ENCODE measurements at regions not wholly inside any gene's neighbourhood (a gene's known extent, or its start where the extent isn't known, plus 50 kb on each side); places are given as distances from the start of the nearest gene placed in this dataset.

GRCh38 chr3:177484206-177484605, 286.9 kb upstream of the TBL1XR1 start:
- no peaks in the 10 kb centered on the region; a peak in 1 of 4 replicates for H3K9me3 ChIP-seq (ENCODE audit: insufficient read depth in 2 of 2, low read depth in 1 of 2, low read length in 1 of 2)
- no peak overlapping the region for H2BK5ac ChIP-seq (ENCODE audit: low read depth, low read length)
- no peaks in the 10 kb centered on the region for H3K79me2 ChIP-seq (ENCODE audit: control insufficient read depth in 1 of 2, insufficient read depth in 2 of 2, low read length in 2 of 2)
- no peaks in the 10 kb centered on the region for H3K27me3 ChIP-seq (replicated peaks in 1 of 4; ENCODE audit: control insufficient read depth in 3 of 4, extremely low read depth in 1 of 4, insufficient read depth in 3 of 4, low read length in 3 of 4)
- no peak overlapping the region for H3K14ac ChIP-seq (ENCODE audit: insufficient read length)
- H3K36me3 ChIP-seq (ENCODE audit: control insufficient read depth in 2 of 4, insufficient read depth in 4 of 4, low read length in 3 of 4), result no peaks in the 10 kb centered on the region
- H3K27ac ChIP-seq (ENCODE audit: low read depth, low read length), result no peak overlapping the region
- no peak overlapping the region for H3K9ac ChIP-seq (replicated peaks in 1 of 4; ENCODE audit: extremely low read depth in 1 of 4, low read depth in 3 of 4, low read length in 3 of 4)
- DNase-seq (ENCODE audit: low read depth in 1 of 2, low spot score in 2 of 2), result no peak
- H3K79me1 ChIP-seq (ENCODE audit: low read depth, low read length), result no peaks in the 10 kb centered on the region
- ChIA-PET CTCF (ENCODE audit: partially characterized antibody) (interaction anchor here (0.6 to 1.7 kb wide), 3 partner anchors 10 to 108 kb away, joined by 3 to 8 read pairs (median 5); no protein-coding TSS in a partner anchor), POLR2A (ENCODE audit: partially characterized antibody) (no interaction called here)
- no peak overlapping the region for H4K91ac ChIP-seq (replicated peaks; ENCODE audit: insufficient read length, low read length)
- no peak overlapping the region for H3K23ac ChIP-seq (ENCODE audit: insufficient read length)
- whole genome bisulfite sequencing, 2 experiments (ENCODE audit: extremely low coverage in 1 of 2, insufficient coverage in 1 of 2, insufficient read length in 1 of 2, insufficient replicate concordance in 2 of 2, low coverage in 1 of 2, low lambda C conversion rate in 2 of 2, missing lambda C conversion rate in 1 of 2), result 96% methylated on average over 3 of the region's 3 CpGs; no CpG with 5 or more reads in 1 of the 2 experiments
- no peak overlapping the region for H2BK120ac ChIP-seq (replicated peaks; ENCODE audit: low read depth, low read length)
- H2BK20ac ChIP-seq (ENCODE audit: low read length), result no peak overlapping the region
- no peak overlapping the region for H3K4me2 ChIP-seq (ENCODE audit: insufficient read depth in 1 of 2, low read depth in 2 of 2, low read length in 2 of 2)
- no peak overlapping the region for H3K18ac ChIP-seq (ENCODE audit: extremely low read depth, low read length)
- H3K4ac ChIP-seq (replicated peaks; ENCODE audit: insufficient read length, low read depth, low read length), result no peak overlapping the region
- no peak overlapping the region for H4K8ac ChIP-seq (ENCODE audit: extremely low read depth, insufficient read depth, low read length)
- H4K5ac ChIP-seq (ENCODE audit: insufficient read length, low read depth, low read length), result no peak overlapping the region
- no peak overlapping the region for H2BK15ac ChIP-seq (ENCODE audit: low read length)
- H4K20me1 ChIP-seq (replicated peaks in 1 of 2; ENCODE audit: control insufficient read depth in 1 of 2, insufficient read depth in 2 of 2, low read length in 2 of 2), result no peaks in the 10 kb centered on the region
- no peaks in the 10 kb centered on the region for H3K4me1 ChIP-seq (replicated peaks in 1 of 4; ENCODE audit: control insufficient read depth in 3 of 4, insufficient read depth in 4 of 4, low read length in 3 of 4)
- TF ChIP-seq SIN3A (conservative IDR thresholded peaks at IDR 0.05 in 1 of 2, IDR thresholded peaks at IDR 0.05 in 1 of 2; ENCODE audit: low read depth in 1 of 2, low read length in 2 of 2) (no peak), BRCA1 (IDR thresholded peaks at IDR 0.05; ENCODE audit: low read depth, low read length) (no peak), SUZ12 (IDR thresholded peaks at IDR 0.05; ENCODE audit: low read length) (no peak)
- no peak overlapping the region for H3K4me3 ChIP-seq (ENCODE audit: extremely low read depth in 1 of 4, insufficient read depth in 2 of 4, low read depth in 3 of 4, low read length in 4 of 4)
- no peak for FAIRE-seq
- H3K23me2 ChIP-seq (ENCODE audit: low read depth, low read length), result no peaks in the 10 kb centered on the region; the same call in 1 of the 2 replicates
- H2AFZ ChIP-seq (ENCODE audit: low read length), result no peak overlapping the region
- H2AK5ac ChIP-seq (ENCODE audit: low read depth, low read length), result no peak overlapping the region
- no peak overlapping the region for H2BK12ac ChIP-seq (ENCODE audit: low read depth, low read length)
- H3K56ac ChIP-seq (replicated peaks; ENCODE audit: insufficient read length, low read depth, low read length), result no peak overlapping the region
